ENCODE measurements at regions not wholly inside any gene's neighbourhood (a gene's known extent, or its start where the extent isn't known, plus 50 kb on each side); places are given as distances from the start of the nearest gene placed in this dataset.

GRCh38 chr10:106424981-106425380 is 739.5 kb downstream of the SORCS1 start:
- ATAC-seq (no peak), DNase-seq (ENCODE audit: low read depth, low spot score) (no peak)
- H3K9me3 ChIP-seq (ENCODE audit: control insufficient read depth, insufficient read depth, low read depth, low read length) = no peaks in the 10 kb centered on the region
- no TSS peak for BruUV-seq (replicated peaks)
- in situ Hi-C loops (cut with HindIII; ENCODE audit: low pct_unique_long_range_greater_than_20kb, low sequenced_read_pairs) (no loop called here), intact Hi-C loops (cut with micrococcal nuclease; ENCODE audit: unreplicated experiment) (loop anchor here (5.0 kb wide), 1 partner anchor 388 kb away; no protein-coding TSS in a partner anchor)
- TF ChIP-seq SIN3A (IDR thresholded peaks at IDR 0.05; ENCODE audit: borderline replicate concordance, insufficient read depth, low read depth, low read length) (no peak), POLR2AphosphoS5 (IDR thresholded peaks at IDR 0.05; ENCODE audit: low read depth, low read length) (no peak), TCF7L2 (IDR thresholded peaks at IDR 0.05; ENCODE audit: low read depth, low read length) (no peak), REST (IDR thresholded peaks at IDR 0.05; ENCODE audit: insufficient read depth in 1 of 2, low read depth in 2 of 2, low read length in 1 of 2) (no peak), CTCF (IDR thresholded peaks at IDR 0.05) (no peak)
- ChIA-PET POLR2A (no interaction called here), CTCF (no interaction called here)
- H3K36me3 ChIP-seq (ENCODE audit: control insufficient read depth, insufficient read depth, low read length) = no peaks in the 10 kb centered on the region
- no peaks in the 10 kb centered on the region for H3K27me3 ChIP-seq (ENCODE audit: control insufficient read depth, insufficient read depth, low read length)
- H3K27ac ChIP-seq (ENCODE audit: low read length) = no peak overlapping the region
- no peaks in the 10 kb centered on the region for H3K4me1 ChIP-seq (ENCODE audit: control insufficient read depth, insufficient read depth, low read length)
- no peak overlapping the region for H3K4me3 ChIP-seq (ENCODE audit: low read depth in 2 of 2, low read length in 2 of 2)

GRCh38 chr10:106424054-106424453 is 740.5 kb downstream of the SORCS1 start:
- no peak for TF ChIP-seq CTCF (IDR thresholded peaks at IDR 0.05)
- TF ChIP-seq SIN3A (IDR thresholded peaks at IDR 0.05; ENCODE audit: borderline replicate concordance, insufficient read depth, low read depth, low read length) = no peak
- TF ChIP-seq TCF7L2 (IDR thresholded peaks at IDR 0.05; ENCODE audit: low read depth, low read length) = no peak
- TF ChIP-seq POLR2AphosphoS5 (IDR thresholded peaks at IDR 0.05; ENCODE audit: low read depth, low read length) = no peak
- no peak for TF ChIP-seq REST (IDR thresholded peaks at IDR 0.05; ENCODE audit: insufficient read depth in 1 of 2, low read depth in 2 of 2, low read length in 1 of 2)
- BruUV-seq (replicated peaks) = no TSS peak
- Histone ChIP-seq H3K9me3 (ENCODE audit: control insufficient read depth, insufficient read depth, low read depth, low read length) (no peaks in the 10 kb centered on the region), H3K27ac (ENCODE audit: low read length) (no peak overlapping the region), H3K4me1 (ENCODE audit: control insufficient read depth, insufficient read depth, low read length) (no peaks in the 10 kb centered on the region), H3K27me3 (ENCODE audit: control insufficient read depth, insufficient read depth, low read length) (no peaks in the 10 kb centered on the region), H3K36me3 (ENCODE audit: control insufficient read depth, insufficient read depth, low read length) (no peaks in the 10 kb centered on the region), H3K4me3 (ENCODE audit: low read depth in 2 of 2, low read length in 2 of 2) (no peak overlapping the region)
- intact Hi-C loops (cut with micrococcal nuclease; ENCODE audit: unreplicated experiment) = no loop called here
- in situ Hi-C loops (cut with HindIII; ENCODE audit: low pct_unique_long_range_greater_than_20kb, low sequenced_read_pairs) = no loop called here
- ChIA-PET CTCF (no interaction called here), POLR2A (no interaction called here)
- no peak for DNase-seq (ENCODE audit: low read depth, low spot score)
- no peak for ATAC-seq

Data from Panc1 (cell line).